SK-N-SH (cell line): ENCODE measurements at regions not wholly inside any gene's neighbourhood (a gene's known extent, or its start where the extent isn't known, plus 50 kb on each side); places are given as distances from the start of the nearest gene placed in this dataset.

Source experiments
- CHD2 ChIP-seq: fragments of 150-350 bp; IDR thresholded peaks from 2 replicates; pipeline ENCODE4 v1.6.1; 2018; ENCODE audit warnings: low read length; ENCODE audit not compliant: partially characterized antibody
- CTCF ChIP-seq: fragments of 200-600 bp; sonication (generic); IDR thresholded peaks from 2 replicates; pipeline ENCODE4 v1.6.1; 2017; ENCODE audit warnings: antibody characterized with exemption, mild to moderate bottlenecking, moderate library complexity
- EZH2phosphoT487 ChIP-seq: fragments of 200-600 bp; sonication (generic); IDR thresholded peaks from 2 replicates; pipeline ENCODE4 v1.6.1; 2017; ENCODE audit warnings: low read depth, mixed run types, mild to moderate bottlenecking, antibody characterized with exemption, moderate library complexity, borderline replicate concordance
- FOXM1 ChIP-seq: IDR thresholded peaks from 2 replicates; pipeline ENCODE4 v1.4.0; 2012; ENCODE audit warnings: low read depth, mild to moderate bottlenecking
- GATA2 ChIP-seq: sonication (generic); formaldehyde crosslinking; IDR thresholded peaks from 2 replicates; pipeline ENCODE4 v1.5.0; 2020; ENCODE audit warnings: mild to moderate bottlenecking, missing genetic modification reagents
- JUND ChIP-seq: IDR thresholded peaks from 2 replicates; pipeline ENCODE4 v1.4.0; 2012
- RAD21 ChIP-seq: IDR thresholded peaks from 2 replicates; pipeline ENCODE4 v1.6.1; 2012; ENCODE audit warnings: mild to moderate bottlenecking, low read length
- RFX5 ChIP-seq: IDR thresholded peaks from 2 replicates; pipeline ENCODE4 v1.6.1; 2012; ENCODE audit warnings: mild to moderate bottlenecking, improper control_type of control experiment, low read length
- SMC3 ChIP-seq: IDR thresholded peaks from 2 replicates; pipeline ENCODE4 v1.6.1; 2012; ENCODE audit warnings: low read depth, low read length, improper control_type of control experiment
- ZBTB33 ChIP-seq: IDR thresholded peaks from 2 replicates; pipeline ENCODE4 v1.4.0; 2012; ENCODE audit warnings: low read depth, borderline replicate concordance

DNA sequence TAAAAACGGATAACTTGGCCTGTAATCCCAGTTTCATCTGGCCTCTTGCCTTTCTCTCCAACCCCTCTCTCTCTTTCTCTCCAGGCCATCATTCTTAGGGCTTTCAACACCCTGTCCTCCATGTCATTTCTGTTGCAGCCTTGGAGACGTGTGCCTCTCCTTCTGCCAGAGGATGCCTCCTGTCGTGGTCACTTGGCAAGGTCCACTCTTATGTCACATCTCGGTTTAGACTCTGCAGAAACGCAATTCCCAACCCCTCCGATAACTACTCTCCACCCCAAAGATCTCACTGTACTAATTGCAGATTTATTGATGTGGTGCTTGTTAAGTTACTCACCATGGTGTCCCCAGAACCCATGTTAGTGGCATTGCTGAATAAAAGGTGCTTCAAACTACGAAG is 787.3 kb upstream of the RBFOX1 start:
- no peak for TF ChIP-seq ZBTB33
- TF ChIP-seq CTCF: no peak
- TF ChIP-seq EZH2phosphoT487: no peak
- TF ChIP-seq FOXM1: no peak
- no peak for TF ChIP-seq JUND
- no peak for TF ChIP-seq GATA2 (CRISPR knock-in tag)
- no peak for TF ChIP-seq RFX5
- TF ChIP-seq CHD2: no peak
- no peak for TF ChIP-seq SMC3
- no peak for TF ChIP-seq RAD21
